ENCODE measurements at regions not wholly inside any gene's neighbourhood (a gene's known extent, or its start where the extent isn't known, plus 50 kb on each side); places are given as distances from the start of the nearest gene placed in this dataset.

- Histone ChIP-seq H3K27me3 (no peaks in the 10 kb centered on the region), H3K9me3 (no peaks in the 10 kb centered on the region), H3K4me3 (no peak overlapping the region), H3K36me3 (no peaks in the 10 kb centered on the region), H3K4me1 (no peaks in the 10 kb centered on the region), H3K27ac (no peak overlapping the region)
- no peak for TF ChIP-seq EP300 (IDR thresholded peaks at IDR 0.05)
- TF ChIP-seq POLR2AphosphoS5 (IDR thresholded peaks at IDR 0.05): no peak
- no peak for TF ChIP-seq CTCF (IDR thresholded peaks at IDR 0.05)
- TF ChIP-seq POLR2A (IDR thresholded peaks at IDR 0.05): no peak
- DNase-seq (ENCODE audit: low spot score in 2 of 2): no peak
Observed at GRCh38 chr1:14011888-14012287, 311.9 kb downstream of the PRDM2 start.

- Histone ChIP-seq H3K36me3 (no peaks in the 10 kb centered on the region), H3K9me3 (no peaks in the 10 kb centered on the region), H3K27me3 (no peaks in the 10 kb centered on the region), H3K27ac (no peak overlapping the region), H3K4me1 (peaks cover 7% of the 10 kb centered on the region), H3K4me3 (no peak overlapping the region)
- no peak for TF ChIP-seq CTCF (IDR thresholded peaks at IDR 0.05)
- TF ChIP-seq POLR2AphosphoS5 (IDR thresholded peaks at IDR 0.05): no peak
- no peak for TF ChIP-seq EP300 (IDR thresholded peaks at IDR 0.05)
- TF ChIP-seq POLR2A (IDR thresholded peaks at IDR 0.05): no peak
- 45% methylated on average over 3 of the region's 3 CpGs for WGBS
- DNase-seq (ENCODE audit: low spot score in 2 of 2): no peak
Observed at GRCh38 chr1:14014929-14015328, 314.9 kb downstream of the PRDM2 start.

GRCh38 chr1:14015917-14016316 is 315.9 kb downstream of the PRDM2 start:
- WGBS: 74% methylated on average over 4 of the region's 4 CpGs
- Histone ChIP-seq H3K36me3 (no peaks in the 10 kb centered on the region), H3K27ac (no peak overlapping the region), H3K4me3 (no peak overlapping the region), H3K9me3 (no peaks in the 10 kb centered on the region), H3K27me3 (no peaks in the 10 kb centered on the region), H3K4me1 (peaks cover 7% of the 10 kb centered on the region)
- TF ChIP-seq CTCF (IDR thresholded peaks at IDR 0.05): no peak
- no peak for TF ChIP-seq EP300 (IDR thresholded peaks at IDR 0.05)
- TF ChIP-seq POLR2A (IDR thresholded peaks at IDR 0.05): no peak
- no peak for TF ChIP-seq POLR2AphosphoS5 (IDR thresholded peaks at IDR 0.05)
- DNase-seq (ENCODE audit: low spot score in 2 of 2): no peak

GRCh38 chr1:14017531-14017961 is 317.6 kb downstream of the PRDM2 start:
- H3K4me1 ChIP-seq: peaks cover 7% of the 10 kb centered on the region
- H3K27ac ChIP-seq: no peak overlapping the region
- no peaks in the 10 kb centered on the region for H3K36me3 ChIP-seq
- TF ChIP-seq POLR2A (IDR thresholded peaks at IDR 0.05) (no peak), CTCF (IDR thresholded peaks at IDR 0.05) (no peak), POLR2AphosphoS5 (IDR thresholded peaks at IDR 0.05) (no peak), EP300 (IDR thresholded peaks at IDR 0.05) (no peak)
- H3K27me3 ChIP-seq: no peaks in the 10 kb centered on the region
- DNase-seq (ENCODE audit: low spot score in 2 of 2): no peak
- H3K9me3 ChIP-seq: no peaks in the 10 kb centered on the region
- 39% methylated on average over 7 of the region's 7 CpGs for WGBS
- H3K4me3 ChIP-seq: no peak overlapping the region

GRCh38 chr1:14019461-14019860 is 319.5 kb downstream of the PRDM2 start:
- WGBS: 90% methylated on average over 1 of the region's 1 CpG

More at GRCh38 chr1:14019461-14019860, 319.5 kb downstream of the PRDM2 start:
- TF ChIP-seq POLR2AphosphoS5 (IDR thresholded peaks at IDR 0.05) (no peak), EP300 (IDR thresholded peaks at IDR 0.05) (no peak), CTCF (IDR thresholded peaks at IDR 0.05) (no peak), POLR2A (IDR thresholded peaks at IDR 0.05) (no peak)
- Histone ChIP-seq H3K27ac (no peak overlapping the region), H3K9me3 (no peaks in the 10 kb centered on the region), H3K4me3 (no peak overlapping the region), H3K27me3 (no peaks in the 10 kb centered on the region), H3K36me3 (no peaks in the 10 kb centered on the region), H3K4me1 (peaks cover 7% of the 10 kb centered on the region)
- DNase-seq (ENCODE audit: low spot score in 2 of 2): no peak
